ENCODE measurements at regions not wholly inside any gene's neighbourhood (a gene's known extent, or its start where the extent isn't known, plus 50 kb on each side); places are given as distances from the start of the nearest gene placed in this dataset.

GRCh38 chr2:105177536-105178254, 63.8 kb upstream of the GPR45 start:
- FAIRE-seq, result no peak
- H3K4me2 ChIP-seq (ENCODE audit: insufficient read depth, low read length), result no peak overlapping the region
- no peak overlapping the region for H2AFZ ChIP-seq (ENCODE audit: low read depth, low read length)
- H3K4me3 ChIP-seq (replicated peaks in 1 of 3; ENCODE audit: insufficient read depth in 1 of 3, low read depth in 1 of 3, low read length in 3 of 3), result no peak overlapping the region
- no peaks in the 10 kb centered on the region for H3K79me2 ChIP-seq (ENCODE audit: control insufficient read depth, insufficient read depth, low read length)
- H4K20me1 ChIP-seq (replicated peaks; ENCODE audit: control insufficient read depth, extremely low read depth, insufficient read depth, low read length), result no peaks in the 10 kb centered on the region
- DNase-seq (ENCODE audit: low read depth, low spot score), result no peak
- H3K9me1 ChIP-seq (replicated peaks; ENCODE audit: control insufficient read depth, extremely low read depth, insufficient read depth, low read length), result no peaks in the 10 kb centered on the region
- BruUV-seq (replicated peaks), result no TSS peak
- H3K27me3 ChIP-seq (ENCODE audit: control insufficient read depth in 2 of 2, insufficient read depth in 2 of 2, low read length in 2 of 2), result peaks cover 6 to 11% of the 10 kb centered on the region in 2 experiments
- dilution Hi-C loops (cut with MboI; ENCODE audit: extremely low pct_ligation_motif_present, low sequenced_read_pairs), result no loop called here
- no peaks in the 10 kb centered on the region for H3K9me3 ChIP-seq (replicated peaks; ENCODE audit: control insufficient read depth, insufficient read depth, low read length)
- no peak overlapping the region for H3K27ac ChIP-seq (ENCODE audit: insufficient read depth, low read depth, low read length)
- no peak for TF ChIP-seq POLR2A (IDR thresholded peaks at IDR 0.05; ENCODE audit: low read depth, low read length)
- no peak for TF ChIP-seq GATA2 (IDR thresholded peaks at IDR 0.05; ENCODE audit: insufficient read depth, insufficient read length, low read depth, low read length)
- TF ChIP-seq MYC (IDR thresholded peaks at IDR 0.05; ENCODE audit: low read depth, low read length), result no peak
- TF ChIP-seq, protein P1, sequence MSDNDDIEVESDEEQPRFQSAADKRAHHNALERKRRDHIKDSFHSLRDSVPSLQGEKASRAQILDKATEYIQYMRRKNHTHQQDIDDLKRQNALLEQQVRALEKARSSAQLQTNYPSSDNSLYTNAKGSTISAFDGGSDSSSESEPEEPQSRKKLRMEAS (IDR thresholded peaks at IDR 0.05; ENCODE audit: insufficient read depth, insufficient read length), result no peak
- TF ChIP-seq CTCF (IDR thresholded peaks at IDR 0.05; ENCODE audit: extremely low read depth in 1 of 2, insufficient read depth in 1 of 2, low read depth in 1 of 2, low read length in 2 of 2), result no peak
- TF ChIP-seq POLR2AphosphoS5 (IDR thresholded peaks at IDR 0.05; ENCODE audit: insufficient read depth, low read depth, low read length), result no peak
- no peak for TF ChIP-seq FOS (IDR thresholded peaks at IDR 0.05; ENCODE audit: borderline replicate concordance, insufficient read depth, low read length)
- no peak for TF ChIP-seq EZH2 (IDR thresholded peaks at IDR 0.05; ENCODE audit: borderline replicate concordance, low read depth, low read length, severe bottlenecking)
- TF ChIP-seq JUN (IDR thresholded peaks at IDR 0.05; ENCODE audit: borderline replicate concordance, insufficient read depth, insufficient read length, low read depth), result no peak
- CTCF ChIA-PET, result no interaction called here
- no peak overlapping the region for H3K9ac ChIP-seq (replicated peaks; ENCODE audit: extremely low read depth, insufficient read depth, low read length)
- H3K36me3 ChIP-seq (ENCODE audit: control insufficient read depth in 2 of 2, extremely low read depth in 1 of 2, insufficient read depth in 2 of 2, low read length in 2 of 2), result no peaks in the 10 kb centered on the region
- intact Hi-C loops (cut with micrococcal nuclease), result loop anchor here (5.0 kb wide), 1 partner anchor 35 kb away; no protein-coding TSS in a partner anchor
- POLR2A ChIA-PET, result no interaction called here
- no peaks in the 10 kb centered on the region for H3K4me1 ChIP-seq (ENCODE audit: control insufficient read depth, extremely low read depth, insufficient read depth, low read length)

All from endothelial cell of umbilical vein (primary cell).